GM12892 (cell line): ENCODE measurements at regions not wholly inside any gene's neighbourhood (a gene's known extent, or its start where the extent isn't known, plus 50 kb on each side); places are given as distances from the start of the nearest gene placed in this dataset.

Experiments
- POLR2A ChIP-seq: IDR thresholded peaks from 2 replicates; pipeline ENCODE4 v1.6.1; 2011; ENCODE audit warnings: low read depth, low read length, control low read depth
- POLR2AphosphoS5 ChIP-seq: IDR thresholded peaks from 2 replicates; pipeline ENCODE4 v1.6.1; 2011; ENCODE audit warnings: low read depth, low read length, control low read depth
- TAF1 ChIP-seq: IDR thresholded peaks from 2 replicates; pipeline ENCODE4 v1.6.1; 2011; ENCODE audit warnings: low read depth, mild to moderate bottlenecking, control low read depth, low read length, borderline replicate concordance

GRCh38 chr10:128811511-128811910 is 655.5 kb upstream of the MGMT start:
- TF ChIP-seq POLR2A, result no peak
- TF ChIP-seq TAF1, result no peak
- no peak for TF ChIP-seq POLR2AphosphoS5
